ENCODE measurements at regions not wholly inside any gene's neighbourhood (a gene's known extent, or its start where the extent isn't known, plus 50 kb on each side); places are given as distances from the start of the nearest gene placed in this dataset.

GRCh38 chrY:15458426-15458825 is 934.1 kb downstream of the NLGN4Y start:
- Histone ChIP-seq H3K4me1 (no peaks in the 10 kb centered on the region), H3K9me3 (no peaks in the 10 kb centered on the region), H3K36me3 (no peaks in the 10 kb centered on the region), H3K27me3 (peaks cover 0 to 6% (median 0%) of the 10 kb centered on the region in 7 donors), H3K4me3 (no peak overlapping the region), H3K27ac (no peak overlapping the region)
- no peak for ATAC-seq
- no peak for DNase-seq
- no peak for TF ChIP-seq CTCF (IDR thresholded peaks at IDR 0.05)
- intact Hi-C loops (cut with DNase I): no loop called here

- Histone ChIP-seq H3K27ac (no peak overlapping the region), H3K36me3 (no peaks in the 10 kb centered on the region), H3K9me3 (no peaks in the 10 kb centered on the region), H3K4me1 (no peaks in the 10 kb centered on the region), H3K4me3 (no peak overlapping the region), H3K27me3 (no peaks in the 10 kb centered on the region)
- DNase-seq: no peak
- TF ChIP-seq CTCF (IDR thresholded peaks at IDR 0.05): no peak
- intact Hi-C loops (cut with DNase I): no loop called here
- 81 to 82% methylated on average over 6 of the region's 6 CpGs for WGBS, 2 donors
- ATAC-seq: no peak
Measured at GRCh38 chrY:15465880-15466279, 941.6 kb downstream of the NLGN4Y start.

- Histone ChIP-seq H3K9me3 (no peaks in the 10 kb centered on the region), H3K4me1 (no peaks in the 10 kb centered on the region), H3K4me3 (no peak overlapping the region), H3K36me3 (no peaks in the 10 kb centered on the region), H3K27me3 (no peaks in the 10 kb centered on the region), H3K27ac (no peak overlapping the region)
- intact Hi-C loops (cut with DNase I): no loop called here
- ATAC-seq: no peak
- DNase-seq: no peak
- 88 to 91% methylated on average over 5 of the region's 5 CpGs for WGBS, 2 donors
- TF ChIP-seq CTCF (IDR thresholded peaks at IDR 0.05): no peak
Measured at GRCh38 chrY:15466891-15467290, 942.6 kb downstream of the NLGN4Y start.

- intact Hi-C loops (cut with DNase I): no loop called here
Measured at GRCh38 chrY:15468091-15468490, 943.8 kb downstream of the NLGN4Y start.

More at GRCh38 chrY:15468091-15468490, 943.8 kb downstream of the NLGN4Y start:
- H3K27me3 ChIP-seq: no peaks in the 10 kb centered on the region
- no peaks in the 10 kb centered on the region for H3K4me1 ChIP-seq
- ATAC-seq (no peak), DNase-seq (no peak)
- no peak overlapping the region for H3K27ac ChIP-seq
- H3K36me3 ChIP-seq: no peaks in the 10 kb centered on the region
- H3K9me3 ChIP-seq: no peaks in the 10 kb centered on the region
- H3K4me3 ChIP-seq: no peak overlapping the region
- TF ChIP-seq CTCF (IDR thresholded peaks at IDR 0.05): no peak
- WGBS, 2 donors: 85 to 89% methylated on average over 6 of the region's 6 CpGs

All from heart right ventricle (tissue), 16 donors.